Spleen (tissue), 7 donors: ENCODE measurements at regions not wholly inside any gene's neighbourhood (a gene's known extent, or its start where the extent isn't known, plus 50 kb on each side); places are given as distances from the start of the nearest gene placed in this dataset.

Experiments
- POLR2A ChIP-seq, 3 donors: fragments of 450-650 bp; IDR thresholded peaks; one replicate each; pipeline ENCODE4 v1.5.1; 2017; ENCODE audit warnings: antibody characterized with exemption in 3 of 3, mild to moderate bottlenecking in 1 of 3
- POLR2AphosphoS5 ChIP-seq, 3 donors: sonication (generic); formaldehyde crosslinking; IDR thresholded peaks; one replicate each; pipeline ENCODE4 v1.5.1; 2017; ENCODE audit warnings: antibody characterized with exemption in 3 of 3
- TF ChIP-seq, protein P1 (sequence below), 11 experiments: fragments of 200-600 bp in 7 of 11; fragments of 450-650 bp in 4 of 11; sonication (generic) in 4 of 11; IDR thresholded peaks in 8 of 11; conservative IDR thresholded peaks in 3 of 11; 1 replicate in 7 of 11; 2 replicates in 4 of 11; pipeline versions ENCODE4 v1.4.0 to v1.8.0; 2016 to 2021; ENCODE audit warnings: antibody characterized with exemption in 11 of 11, inconsistent platforms in 4 of 11, mild to moderate bottlenecking in 1 of 11
- donor health status: DM: no; HTN: no; CAD: no; lungs with moderate emphysema.
- donor health status: DM: no; HTN: no; CAD: no.
- donor health status: DM: no; HTN: no; CAD: no.

DNA sequence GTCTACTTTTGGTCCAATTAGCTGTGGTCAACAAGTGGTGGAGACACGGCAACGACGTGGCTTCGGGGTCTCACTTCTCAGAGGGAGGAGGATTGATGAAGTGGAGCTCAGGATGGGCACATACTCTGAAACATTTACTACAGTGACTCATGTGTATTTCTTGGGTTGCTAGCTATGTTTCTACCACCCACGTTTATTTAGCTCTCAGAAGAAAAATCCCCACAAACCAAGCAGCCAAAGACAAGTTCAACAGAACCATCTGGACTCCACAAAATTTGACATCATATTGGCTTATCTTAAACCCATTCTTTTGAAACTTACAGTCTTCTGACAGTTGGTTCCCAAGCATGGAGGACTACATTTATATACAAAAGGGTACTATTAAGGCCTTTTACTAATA lies 158.0 kb downstream of the CBLL2 start:
- TF ChIP-seq, protein P1, sequence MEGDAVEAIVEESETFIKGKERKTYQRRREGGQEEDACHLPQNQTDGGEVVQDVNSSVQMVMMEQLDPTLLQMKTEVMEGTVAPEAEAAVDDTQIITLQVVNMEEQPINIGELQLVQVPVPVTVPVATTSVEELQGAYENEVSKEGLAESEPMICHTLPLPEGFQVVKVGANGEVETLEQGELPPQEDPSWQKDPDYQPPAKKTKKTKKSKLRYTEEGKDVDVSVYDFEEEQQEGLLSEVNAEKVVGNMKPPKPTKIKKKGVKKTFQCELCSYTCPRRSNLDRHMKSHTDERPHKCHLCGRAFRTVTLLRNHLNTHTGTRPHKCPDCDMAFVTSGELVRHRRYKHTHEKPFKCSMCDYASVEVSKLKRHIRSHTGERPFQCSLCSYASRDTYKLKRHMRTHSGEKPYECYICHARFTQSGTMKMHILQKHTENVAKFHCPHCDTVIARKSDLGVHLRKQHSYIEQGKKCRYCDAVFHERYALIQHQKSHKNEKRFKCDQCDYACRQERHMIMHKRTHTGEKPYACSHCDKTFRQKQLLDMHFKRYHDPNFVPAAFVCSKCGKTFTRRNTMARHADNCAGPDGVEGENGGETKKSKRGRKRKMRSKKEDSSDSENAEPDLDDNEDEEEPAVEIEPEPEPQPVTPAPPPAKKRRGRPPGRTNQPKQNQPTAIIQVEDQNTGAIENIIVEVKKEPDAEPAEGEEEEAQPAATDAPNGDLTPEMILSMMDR (IDR thresholded peaks at IDR 0.05 in 8 of 11, conservative IDR thresholded peaks at IDR 0.05 in 3 of 11) = no peak
- no peak for TF ChIP-seq POLR2A (IDR thresholded peaks at IDR 0.05)
- no peak for TF ChIP-seq POLR2AphosphoS5 (IDR thresholded peaks at IDR 0.05)
